Posterior cingulate gyrus (tissue), 11 donors: ENCODE measurements at regions not wholly inside any gene's neighbourhood (a gene's known extent, or its start where the extent isn't known, plus 50 kb on each side); places are given as distances from the start of the nearest gene placed in this dataset.
A peak's percentile ranks its signal among the peaks of the same experiment; 100 is the strongest.

Source experiments
- DNase-seq, 10 donors: peaks; one replicate each; pipeline versions ENCODE4 v3.0.0 to v3.0.0-alpha.2; 2020 to 2021; ENCODE audit warnings: mixed read lengths in 3 of 10
- intact Hi-C: fragments of 100-400 bp; cut with DNase I; formaldehyde crosslinking; loops from one replicate; pipeline ENCODE4 v1.15.1; 2023

DNA sequence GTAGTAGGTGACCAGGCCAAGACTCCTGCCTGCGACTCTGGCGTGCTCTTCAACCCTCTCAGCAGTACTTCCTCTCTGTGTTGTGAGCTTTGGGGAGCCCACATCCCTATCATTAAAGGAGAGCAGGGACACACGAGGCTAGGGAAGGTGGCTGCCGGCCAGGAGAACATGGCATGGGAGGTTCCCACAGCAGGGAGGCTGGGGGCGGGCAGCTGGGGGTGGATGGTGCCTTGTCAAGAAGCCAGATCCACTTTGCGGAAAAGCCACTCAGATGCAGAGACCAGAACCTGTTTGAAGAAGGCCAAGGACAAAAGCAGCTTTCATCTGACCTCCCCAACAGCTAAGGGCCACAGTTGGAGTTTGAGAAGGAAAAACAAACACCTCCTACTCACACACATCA lies 198.6 kb downstream of the BCL11B start:
- intact Hi-C loops: no loop called here

DNA sequence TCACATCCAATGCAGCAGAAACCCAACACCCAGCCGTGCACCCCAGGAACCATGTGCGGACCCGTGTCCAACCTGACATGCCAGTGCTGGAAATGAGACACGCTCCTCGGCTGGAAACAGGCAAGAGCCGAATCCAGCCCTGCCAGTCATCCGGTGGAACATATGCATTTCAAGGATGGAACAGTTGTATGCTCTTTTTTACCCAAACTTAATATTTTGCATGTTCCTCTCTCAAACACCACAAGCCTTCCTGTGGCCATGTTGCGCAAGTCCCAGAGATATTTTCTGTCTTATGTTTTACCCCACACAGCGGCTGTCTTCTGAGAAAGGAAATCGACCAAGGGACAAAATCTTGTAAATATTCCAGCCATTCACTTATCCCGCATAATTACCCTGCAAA lies 196.9 kb downstream of the BCL11B start:
- intact Hi-C loops: no loop called here
- peak in 1 of 10 donors; percentile 72 for DNase-seq

More for the DNA sequence above, 198.6 kb downstream of the BCL11B start:
- peak in 1 of 10 donors; percentile 62 for DNase-seq

DNA sequence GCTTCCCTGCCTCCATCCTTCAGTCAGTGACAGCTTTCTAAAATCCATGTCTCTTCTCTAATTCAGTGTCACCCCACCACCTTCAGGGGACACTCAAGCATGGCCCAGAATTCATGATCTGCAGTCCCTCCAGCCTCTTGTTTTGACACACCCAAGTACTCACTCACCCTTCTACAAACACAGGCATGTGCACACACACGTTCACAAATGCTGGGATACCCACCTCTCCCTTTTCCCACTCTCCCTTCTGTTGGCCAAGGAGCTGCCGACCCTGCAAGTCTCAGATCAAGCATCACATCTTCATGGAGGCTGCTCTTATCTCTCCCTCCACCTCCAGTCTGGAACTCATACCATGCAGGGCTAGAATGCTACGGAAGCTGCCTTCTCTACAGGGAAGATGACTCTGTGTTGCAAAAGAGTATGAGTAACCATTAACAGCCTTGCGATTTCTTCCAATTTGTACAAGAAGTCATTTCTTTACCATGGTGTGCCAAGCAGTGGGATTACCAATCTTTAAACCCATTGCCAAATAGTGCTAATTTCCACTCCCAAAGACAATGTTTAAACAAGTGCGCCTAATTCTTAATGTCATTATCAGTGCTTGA lies 196.1 kb downstream of the BCL11B start:
- DNase-seq: no peak
- intact Hi-C loops: no loop called here

DNA sequence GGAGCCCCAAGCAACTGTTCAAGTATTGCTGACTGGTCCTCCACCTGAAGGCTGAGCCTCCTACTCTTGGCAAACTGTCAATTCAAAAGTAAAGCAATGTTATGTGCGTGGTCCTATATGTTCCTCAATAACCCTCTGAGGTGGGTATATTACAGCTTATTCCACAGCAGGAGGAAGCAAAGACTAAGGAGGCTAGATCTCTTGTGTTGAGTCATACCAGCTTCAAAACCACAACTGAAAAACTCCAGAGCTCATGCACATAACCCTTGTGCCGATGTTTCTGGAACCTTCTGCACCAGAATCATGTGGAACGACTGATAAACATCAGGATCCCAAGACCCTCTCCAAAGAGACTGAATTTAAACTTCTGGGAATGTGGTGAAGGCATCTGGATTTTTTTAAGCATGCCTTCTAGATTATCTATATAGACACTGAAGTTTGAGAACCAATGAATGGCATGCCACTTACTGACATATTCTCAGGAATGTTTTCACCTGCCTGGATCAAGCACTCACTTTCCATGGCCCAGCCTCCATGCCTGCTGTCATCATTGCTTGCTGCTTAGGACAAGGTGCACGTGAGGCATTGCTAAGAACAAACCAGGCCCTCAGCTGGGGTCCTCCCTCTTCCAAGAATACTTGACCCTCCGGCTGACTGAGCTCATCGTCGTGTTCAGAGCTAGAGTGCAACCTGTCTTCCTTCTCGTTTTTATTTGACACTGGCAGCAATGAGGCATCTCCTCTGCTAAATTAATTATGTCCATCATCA lies 194.7 kb downstream of the BCL11B start:
- intact Hi-C loops: no loop called here
- peak in 1 of 10 donors; percentile 40 for DNase-seq

DNA sequence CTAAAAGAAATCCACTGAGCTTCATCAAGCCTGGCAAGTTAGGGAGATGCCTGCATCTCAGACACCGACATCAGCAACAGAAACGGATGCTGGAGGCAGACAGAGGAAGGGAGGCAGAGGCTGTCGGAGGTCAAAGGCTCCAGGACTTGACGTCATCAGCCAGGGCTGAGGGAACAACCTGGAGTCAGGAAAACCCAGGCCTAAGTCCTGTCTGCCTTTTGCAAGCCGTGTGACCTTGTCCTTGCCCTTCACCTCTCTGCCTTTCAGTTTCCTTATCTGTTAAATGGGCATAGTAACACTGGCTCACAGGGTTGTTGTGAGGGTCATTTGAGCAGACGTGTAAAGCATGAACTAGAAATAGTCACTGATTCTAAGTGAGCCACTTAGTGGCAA lies 194.2 kb downstream of the BCL11B start:
- intact Hi-C loops: no loop called here
- DNase-seq: no peak

DNA sequence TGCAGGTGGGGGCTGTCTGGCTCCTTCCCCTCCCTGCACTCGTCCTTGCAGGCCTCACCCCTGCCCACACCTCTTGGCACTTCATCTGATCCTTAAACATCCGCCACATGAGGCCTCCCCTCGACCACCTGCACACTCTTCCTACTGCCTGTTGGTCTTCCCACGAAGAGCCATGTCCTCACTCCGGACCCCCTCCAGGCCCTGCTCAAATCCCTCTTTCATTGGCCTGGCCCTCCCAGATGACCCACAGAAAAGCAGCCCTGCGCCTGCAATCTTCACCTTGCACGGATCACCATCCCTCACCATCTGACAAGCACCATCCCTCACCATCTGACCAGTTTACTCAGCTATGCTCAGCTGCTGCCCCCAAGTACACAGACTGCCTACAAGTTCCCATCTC lies 193.6 kb downstream of the BCL11B start:
- intact Hi-C loops: no loop called here
- DNase-seq: no peak

DNA sequence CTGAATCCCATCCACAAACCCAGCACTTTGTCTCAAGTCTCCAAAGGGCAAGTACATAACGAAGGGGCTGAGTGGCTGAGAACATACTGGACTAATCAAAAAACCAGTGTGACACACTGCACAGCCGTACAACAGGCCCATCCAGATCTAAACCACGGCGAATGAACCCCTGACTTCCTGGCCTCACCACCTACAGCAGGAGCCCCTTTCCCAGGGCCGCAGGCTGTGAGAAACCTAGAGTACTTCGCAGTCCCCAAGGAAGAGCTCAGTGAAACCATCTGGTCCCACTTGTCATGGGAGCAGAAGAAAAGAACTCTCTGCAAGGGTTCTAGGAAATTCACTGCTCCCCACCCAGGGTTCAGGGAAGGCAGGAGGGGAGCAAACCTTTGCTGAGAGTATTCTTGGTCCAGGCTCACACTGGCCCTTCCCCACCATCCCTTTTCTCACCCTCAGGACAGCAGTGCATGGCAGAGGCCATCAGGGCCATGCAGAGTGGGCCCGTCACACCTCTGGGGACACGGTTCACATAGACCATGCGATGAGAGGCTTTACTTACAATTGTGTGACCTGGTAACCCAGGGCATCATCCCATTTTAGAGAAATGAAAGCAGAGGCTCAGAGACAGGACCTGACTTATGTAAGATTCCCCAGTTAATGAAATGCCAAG lies 192.8 kb downstream of the BCL11B start:
- intact Hi-C loops: no loop called here
- DNase-seq: no peak

DNA sequence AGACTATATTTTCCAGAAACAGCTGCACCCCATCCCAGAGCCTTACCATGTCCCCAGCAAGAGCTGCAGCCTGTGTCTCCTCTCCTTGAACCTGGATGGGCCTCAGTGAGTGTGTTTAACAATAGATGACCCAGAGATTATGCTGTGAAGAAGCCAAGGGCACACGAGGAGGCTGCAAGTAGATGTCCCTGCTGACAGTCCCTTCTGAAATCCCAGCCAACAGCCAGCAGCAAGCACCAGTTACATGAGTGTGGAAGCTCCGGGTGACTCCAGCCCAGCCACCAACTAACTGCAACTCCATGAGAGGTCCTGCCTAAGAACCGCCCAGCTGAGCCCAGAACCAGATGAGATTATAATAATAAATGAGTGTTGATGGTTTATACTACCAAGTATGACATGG lies 191.7 kb downstream of the BCL11B start:
- DNase-seq: no peak
- intact Hi-C loops: no loop called here

DNA sequence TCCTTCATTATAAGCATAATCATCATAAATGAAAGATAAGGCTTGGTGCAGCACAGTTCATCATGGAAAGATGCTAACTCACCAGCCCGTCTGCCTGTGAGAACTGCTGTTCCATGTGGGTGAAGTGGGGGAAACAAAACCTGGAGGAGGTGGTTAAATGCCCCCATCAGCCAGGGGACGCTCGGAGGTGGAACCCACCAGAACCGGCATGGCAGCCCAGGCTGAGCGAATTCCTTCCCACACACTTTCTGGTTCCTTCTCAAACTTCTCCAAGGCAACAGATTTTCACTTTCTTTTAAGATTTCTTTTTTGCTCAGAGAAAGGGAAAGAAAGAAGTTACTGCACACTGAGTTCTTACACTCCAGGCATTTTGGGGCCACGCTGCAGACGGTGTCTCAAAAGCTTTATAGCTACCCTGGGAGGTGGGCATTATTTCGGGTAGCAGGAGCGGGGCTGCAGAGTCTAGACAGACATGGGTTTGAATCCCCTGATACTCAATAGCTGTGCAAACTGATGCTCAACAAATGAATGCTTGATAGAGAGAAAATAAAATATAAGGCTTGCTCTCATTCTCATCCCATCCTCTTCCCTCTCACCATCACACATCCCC lies 190.7 kb downstream of the BCL11B start:
- DNase-seq: no peak
- intact Hi-C loops: no loop called here

DNA sequence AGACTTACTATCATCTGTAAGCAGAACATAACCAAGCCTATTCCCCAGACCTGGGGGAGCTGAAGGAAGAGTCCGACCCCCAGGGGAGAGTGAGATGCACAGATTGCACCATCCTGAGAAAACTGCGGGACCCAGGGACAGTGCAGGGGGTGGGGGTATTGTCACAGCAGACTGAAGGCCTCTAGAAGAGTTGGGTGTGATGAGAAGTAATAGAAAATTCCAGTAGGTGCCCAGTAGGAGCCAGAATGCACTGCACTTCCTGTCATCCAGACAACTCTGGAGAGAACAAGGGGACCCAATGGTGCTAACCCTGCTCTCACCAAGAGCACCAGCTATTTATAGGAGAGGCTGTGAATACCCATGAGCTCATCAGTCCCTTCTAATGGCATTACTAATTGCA lies 190.1 kb downstream of the BCL11B start:
- intact Hi-C loops: no loop called here
- DNase-seq: no peak

DNA sequence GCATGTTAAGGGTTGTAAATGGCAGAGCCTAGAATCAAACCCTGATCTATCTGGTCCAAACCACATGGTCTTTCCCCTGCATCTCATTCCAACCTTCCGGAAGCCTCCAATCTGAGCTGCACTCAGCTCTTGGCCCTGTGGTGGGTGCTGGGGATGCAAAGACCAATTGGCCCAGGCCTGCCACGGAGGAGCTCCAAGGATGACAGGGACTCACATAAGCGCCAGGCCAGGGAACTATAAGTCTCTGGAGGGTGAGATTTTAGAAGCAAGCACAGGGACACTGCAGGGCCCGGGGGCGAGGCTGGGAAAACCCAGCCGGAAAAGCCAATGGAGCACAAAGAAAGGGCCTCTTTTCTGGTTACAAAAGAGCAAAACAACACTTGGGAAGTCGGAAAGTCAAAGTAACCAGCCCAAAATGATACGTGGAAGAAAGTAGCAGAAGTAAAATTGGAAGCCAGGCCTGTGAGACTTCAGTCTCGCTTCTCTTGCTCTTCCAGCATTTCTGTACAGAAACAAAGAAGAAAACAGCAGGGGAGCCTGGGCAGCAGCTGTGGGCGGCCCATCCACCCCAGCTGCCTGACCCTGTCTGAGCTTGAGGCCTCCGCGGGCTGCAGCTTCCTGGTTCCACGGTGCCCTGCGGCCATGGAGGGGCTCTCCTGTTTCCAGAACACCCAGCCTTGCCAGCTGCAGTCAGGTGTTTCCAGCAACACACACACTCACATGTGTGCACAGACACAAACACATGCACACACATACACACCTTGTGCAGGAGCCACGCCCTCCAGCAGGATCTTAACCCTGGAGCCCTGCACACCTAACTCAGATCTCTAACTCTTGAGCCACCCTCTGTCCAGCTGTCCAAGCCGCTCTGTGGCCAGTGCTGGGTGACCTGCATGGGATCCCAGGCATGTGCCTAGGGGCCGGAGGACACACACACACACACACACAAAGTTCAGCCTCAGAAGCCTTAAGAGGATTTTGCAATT lies 178.2 kb downstream of the BCL11B start:
- intact Hi-C loops: no loop called here
- peak in 1 of 10 donors; percentile 36 for DNase-seq

DNA sequence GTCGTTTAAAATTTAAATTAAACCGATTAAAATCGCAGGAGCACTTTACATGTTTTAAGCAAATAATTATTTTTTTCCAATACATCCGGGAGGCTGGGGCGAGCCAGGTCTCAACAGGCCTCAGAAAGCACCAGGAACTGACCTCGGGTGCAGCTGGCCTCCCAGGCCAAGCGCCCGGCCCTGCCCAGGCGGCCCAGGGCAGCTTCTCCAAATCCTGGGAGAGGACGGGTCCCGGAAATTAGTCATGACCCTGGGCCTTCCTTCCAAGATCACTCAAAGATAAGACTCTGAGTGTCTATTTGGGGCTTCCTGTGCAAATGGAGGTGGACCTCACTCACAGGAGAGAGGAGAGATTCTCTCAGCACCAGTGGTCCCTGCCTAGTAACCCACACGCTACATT lies 177.1 kb downstream of the BCL11B start:
- no peak for DNase-seq
- intact Hi-C loops: no loop called here

DNA sequence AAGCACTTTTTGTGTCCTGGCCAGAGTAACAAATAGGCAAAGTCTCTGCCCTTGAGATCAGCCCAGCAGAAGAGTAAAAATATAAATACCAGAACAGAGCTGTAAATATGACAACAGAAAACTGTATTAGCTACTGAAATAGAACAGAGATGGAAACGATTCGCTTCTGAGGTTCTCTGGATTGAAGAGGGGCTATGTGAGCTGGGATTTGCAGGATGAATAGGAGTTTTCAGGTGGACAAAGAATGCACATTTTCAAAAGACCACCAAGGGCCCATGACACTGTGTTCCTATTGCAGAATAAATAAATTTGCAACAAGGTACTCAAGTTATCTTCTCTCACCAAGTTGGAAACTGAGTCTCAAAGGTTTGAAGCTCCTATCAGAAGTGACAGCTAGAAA lies 176.6 kb downstream of the BCL11B start:
- no peak for DNase-seq
- intact Hi-C loops: no loop called here

DNA sequence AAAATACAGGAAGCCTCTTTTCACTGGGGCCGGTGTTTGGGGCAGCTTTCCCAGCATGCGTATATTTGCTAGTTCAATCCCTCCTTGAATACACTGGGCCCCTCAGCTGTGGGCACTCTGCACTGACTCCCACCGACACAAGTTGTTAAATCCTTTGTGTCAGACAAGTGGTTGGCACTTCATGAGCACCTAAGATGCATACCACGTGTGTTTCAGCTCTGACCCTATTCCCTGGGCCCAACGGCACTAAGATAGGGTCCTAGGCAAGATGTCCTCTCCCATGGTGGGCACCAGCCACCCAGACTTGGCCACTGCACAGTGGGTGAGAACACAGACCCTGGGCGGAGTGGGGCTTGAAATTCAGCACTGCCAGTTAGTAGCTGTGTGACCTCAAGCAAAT lies 173.8 kb downstream of the BCL11B start:
- no peak for DNase-seq
- intact Hi-C loops: no loop called here

DNA sequence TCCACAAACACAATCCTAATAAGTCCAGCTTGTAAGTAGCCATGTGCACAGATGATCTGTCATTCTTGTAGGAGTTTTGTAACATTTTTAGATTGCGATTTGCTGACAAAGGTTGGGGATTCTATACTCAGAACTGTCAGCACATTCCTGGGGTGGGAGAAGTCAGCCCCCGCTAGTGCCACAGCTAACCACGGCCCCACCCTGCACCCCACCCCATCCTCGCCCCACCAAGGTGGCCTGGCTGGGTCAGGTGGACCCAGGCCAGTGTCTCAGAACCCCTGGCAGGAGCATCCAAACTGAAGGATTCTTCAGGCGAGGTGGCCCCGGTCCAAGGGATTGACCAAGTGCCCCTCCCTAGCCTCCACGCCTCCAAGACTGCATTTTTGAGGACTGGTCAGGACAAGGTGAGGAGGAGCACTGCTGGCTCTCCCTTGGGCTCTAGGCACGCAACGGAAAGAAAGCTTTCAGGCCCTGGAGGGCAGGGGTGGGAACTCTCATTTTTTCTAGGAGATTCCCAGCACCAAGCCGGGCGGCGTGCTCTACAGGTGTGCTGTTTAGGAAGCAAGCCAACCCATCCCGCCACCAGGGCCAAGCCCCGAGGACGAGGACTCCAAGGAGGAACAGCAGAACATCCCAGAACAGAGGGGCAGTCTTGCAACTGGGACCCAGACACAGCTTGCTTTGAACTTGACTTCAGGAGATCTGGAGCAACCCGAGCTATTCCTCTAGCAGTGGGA lies 172.8 kb downstream of the BCL11B start:
- intact Hi-C loops: no loop called here
- DNase-seq: peak in 1 of 10 donors; percentile 63

DNA sequence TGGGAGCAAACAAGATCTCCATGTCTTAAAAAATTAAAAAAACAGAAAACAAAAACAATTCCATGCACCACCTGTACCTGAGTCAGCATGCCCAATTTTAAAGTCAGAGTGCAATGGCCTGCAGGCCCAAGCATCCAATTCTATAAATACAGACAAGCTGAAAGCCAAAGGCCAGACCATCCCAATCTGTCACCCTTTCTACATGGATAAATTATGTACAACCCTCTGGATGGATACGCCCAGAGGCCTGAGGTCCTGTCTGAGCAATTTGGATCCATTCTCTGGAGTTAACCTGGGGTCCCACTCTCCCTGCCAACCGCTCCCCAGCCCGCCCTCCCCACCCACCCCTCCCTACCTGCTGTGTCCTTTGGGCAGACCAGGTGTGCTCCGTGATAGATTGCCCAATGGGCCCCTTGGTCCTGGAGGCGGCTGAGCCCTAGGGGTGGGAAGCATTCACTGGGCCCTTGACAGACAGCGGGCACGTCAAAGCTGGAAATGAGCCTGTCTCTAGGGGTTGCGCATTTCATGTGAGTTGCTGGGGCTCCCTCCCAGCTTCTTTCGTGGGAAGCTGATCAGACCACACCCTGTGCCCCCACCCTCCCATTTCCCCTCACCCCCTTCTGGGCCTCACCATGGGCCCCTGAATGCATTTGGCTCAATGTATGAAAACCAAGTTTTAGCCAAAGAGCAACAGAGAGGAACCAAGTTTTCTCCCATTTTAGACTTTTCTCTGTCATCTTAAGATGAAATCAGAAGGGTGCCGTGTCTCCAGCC lies 171.3 kb downstream of the BCL11B start:
- peak in 1 of 10 donors; percentile 30 for DNase-seq
- intact Hi-C loops: no loop called here

DNA sequence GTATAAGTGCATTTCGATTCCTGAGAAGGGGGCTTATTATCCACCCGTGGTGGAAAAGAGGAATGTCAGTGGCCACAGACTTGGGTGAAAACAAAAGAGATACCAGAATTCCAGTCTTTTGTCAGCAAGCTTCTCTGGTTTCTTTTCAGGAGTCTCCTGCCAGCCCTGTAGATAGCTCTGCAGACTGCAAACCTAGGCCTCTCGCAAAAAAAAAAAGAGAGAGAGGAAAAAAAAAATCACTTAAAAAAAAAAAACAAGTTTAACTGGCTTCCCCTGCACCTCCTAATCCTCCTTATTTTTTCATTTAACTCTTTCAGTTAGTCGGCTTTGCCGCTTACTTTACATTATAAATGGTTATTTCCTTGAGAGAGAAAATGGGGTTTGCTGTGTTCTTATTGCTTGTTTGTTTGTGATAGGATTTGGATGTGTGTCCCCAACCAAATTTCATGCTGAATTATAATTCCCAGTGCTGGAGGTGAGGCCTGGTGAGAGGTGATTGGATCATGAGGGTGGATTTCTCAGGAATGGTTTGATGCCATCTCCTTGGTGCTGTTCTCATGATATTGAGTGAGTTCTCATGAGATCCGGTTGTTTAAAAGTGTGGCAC lies 170.0 kb downstream of the BCL11B start:
- intact Hi-C loops: no loop called here

DNA sequence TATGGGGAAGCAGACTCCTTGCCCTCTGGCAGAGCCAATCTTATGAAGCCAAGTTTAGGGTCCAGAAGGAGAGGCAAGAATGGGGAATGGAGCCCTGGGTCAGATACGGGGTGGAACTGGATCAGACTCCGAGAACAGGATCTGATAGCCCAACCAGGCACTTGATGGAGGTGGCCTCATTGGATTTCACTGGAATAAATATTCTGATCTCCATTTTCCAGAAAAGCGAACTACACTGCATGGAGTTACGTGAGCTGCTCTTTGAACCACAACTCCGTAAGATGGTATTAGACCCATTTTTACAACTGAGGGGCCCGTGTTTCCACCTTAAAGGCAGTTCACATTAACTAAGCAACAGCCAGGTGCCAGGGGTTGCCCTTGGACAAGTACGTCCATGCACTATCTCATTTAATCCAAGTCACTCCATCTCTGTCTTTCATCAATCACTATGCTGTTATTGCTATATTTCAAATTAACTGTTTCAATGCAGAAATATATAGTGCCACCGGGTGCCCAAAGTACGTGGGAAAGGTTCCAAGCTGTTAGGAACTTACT lies 155.2 kb downstream of the BCL11B start:
- intact Hi-C loops: no loop called here
- peak in 1 of 10 donors; percentile 12 for DNase-seq

More for the DNA sequence above, 170.0 kb downstream of the BCL11B start:
- no peak for DNase-seq
